HG03378 (cell line): ENCODE measurements at regions not wholly inside any gene's neighbourhood (a gene's known extent, or its start where the extent isn't known, plus 50 kb on each side); places are given as distances from the start of the nearest gene placed in this dataset.

Source experiments
- ATAC-seq: cut with Tn5 transposase; IDR thresholded peaks from one replicate; pipeline ENCODE4 v1.9.1; 2021; ENCODE audit warnings: mild to moderate bottlenecking, moderate library complexity; ENCODE audit not compliant: unreplicated experiment

- ATAC-seq: no peak
Observed at GRCh38 chr5:155903791-155904190, 423.2 kb upstream of the SGCD start.

- ATAC-seq: no peak
Observed at GRCh38 chr5:155905364-155905763, 421.6 kb upstream of the SGCD start.

GRCh38 chr5:155906046-155906445 lies 420.9 kb upstream of the SGCD start:
- no peak for ATAC-seq

- ATAC-seq: no peak
Observed at GRCh38 chr5:155908543-155908942, 418.4 kb upstream of the SGCD start.

- ATAC-seq: no peak
Observed at GRCh38 chr5:155912291-155912690, 414.7 kb upstream of the SGCD start.

- ATAC-seq: no peak
Observed at GRCh38 chr5:155914766-155915165, 412.2 kb upstream of the SGCD start.

GRCh38 chr5:155915601-155916000 lies 411.4 kb upstream of the SGCD start:
- no peak for ATAC-seq

GRCh38 chr5:155919126-155919525 lies 407.8 kb upstream of the SGCD start:
- no peak for ATAC-seq

GRCh38 chr5:155919725-155920124 lies 407.2 kb upstream of the SGCD start:
- no peak for ATAC-seq

GRCh38 chr5:155921621-155922020 lies 405.3 kb upstream of the SGCD start:
- no peak for ATAC-seq

GRCh38 chr5:155923784-155924183 lies 403.2 kb upstream of the SGCD start:
- no peak for ATAC-seq

GRCh38 chr5:155926031-155926430 lies 400.9 kb upstream of the SGCD start:
- no peak for ATAC-seq

- ATAC-seq: no peak
Observed at GRCh38 chr5:155926766-155927165, 400.2 kb upstream of the SGCD start.

GRCh38 chr5:155929112-155929511 lies 397.9 kb upstream of the SGCD start:
- no peak for ATAC-seq

GRCh38 chr5:155934964-155935363 lies 392.0 kb upstream of the SGCD start:
- ATAC-seq: no peak

GRCh38 chr5:155935723-155936122 lies 391.2 kb upstream of the SGCD start:
- no peak for ATAC-seq

- no peak for ATAC-seq
Observed at GRCh38 chr5:155936520-155937406, 390.2 kb upstream of the SGCD start.

GRCh38 chr5:155938051-155938450 lies 388.9 kb upstream of the SGCD start:
- ATAC-seq: no peak

GRCh38 chr5:155941340-155941739 lies 385.6 kb upstream of the SGCD start:
- ATAC-seq: no peak

- ATAC-seq: peak; percentile 77
Observed at GRCh38 chr5:155943516-155944407, 383.2 kb upstream of the SGCD start.

GRCh38 chr5:155947394-155948062 lies 379.4 kb upstream of the SGCD start:
- no peak for ATAC-seq
